D721Med (cell line): ENCODE measurements at regions not wholly inside any gene's neighbourhood (a gene's known extent, or its start where the extent isn't known, plus 50 kb on each side); places are given as distances from the start of the nearest gene placed in this dataset.

Source experiments
- DNase-seq: peaks from one replicate; pipeline ENCODE4 v3.0.0; 2011; ENCODE audit warnings: low spot score; ENCODE audit not compliant: insufficient read length
- FAIRE-seq: peaks from 2 replicates; lab custom pipeline; 2011; peaks lifted over from hg19 to GRCh38; lab: Jason Lieb, UNC
- CTCF ChIP-seq: IDR thresholded peaks from 2 replicates; pipeline ENCODE4 v1.5.1; 2012; ENCODE audit warnings: mild to moderate bottlenecking, control low read depth; ENCODE audit not compliant: insufficient read depth; ENCODE audit errors: missing control alignments

- DNase-seq (no peak), FAIRE-seq (no peak)
- no peak for TF ChIP-seq CTCF
Measured at GRCh38 chr5:171600741-171601265, 181.4 kb downstream of the FGF18 start.

- no peak for FAIRE-seq
- DNase-seq, result no peak
Measured at GRCh38 chr5:171601266-171601881, 181.9 kb downstream of the FGF18 start.

GRCh38 chr5:171603591-171603990 is 182.0 kb upstream of the SMIM23 start:
- no peak for DNase-seq
- no peak for FAIRE-seq
- no peak for TF ChIP-seq CTCF

More at GRCh38 chr5:171601266-171601881, 181.9 kb downstream of the FGF18 start:
- no peak for TF ChIP-seq CTCF

- no peak for TF ChIP-seq CTCF
- no peak for FAIRE-seq
Measured at GRCh38 chr5:171604195-171604594, 181.4 kb upstream of the SMIM23 start.

GRCh38 chr5:171606414-171607024 is 179.1 kb upstream of the SMIM23 start:
- FAIRE-seq (no peak), DNase-seq (no peak)
- TF ChIP-seq CTCF, result peak; percentile 7

More at GRCh38 chr5:171604195-171604594, 181.4 kb upstream of the SMIM23 start:
- no peak for DNase-seq

GRCh38 chr5:171607863-171608262 is 177.8 kb upstream of the SMIM23 start:
- FAIRE-seq, result no peak

More at GRCh38 chr5:171607863-171608262, 177.8 kb upstream of the SMIM23 start:
- no peak for TF ChIP-seq CTCF
- no peak for DNase-seq
